NCI-H774 (cell line): ENCODE measurements at regions not wholly inside any gene's neighbourhood (a gene's known extent, or its start where the extent isn't known, plus 50 kb on each side); places are given as distances from the start of the nearest gene placed in this dataset.
A peak's percentile ranks its signal among the peaks of the same experiment; 100 is the strongest.
"Not testable (repeated sequence)": the region's sequence is repeated elsewhere in the genome, so short reads cannot be mapped to it uniquely, and the experiment has no call there.

Experiments
- DNase-seq: peaks from one replicate; lab custom pipeline; 2025; lab: John Stamatoyannopoulos, UW

- DNase-seq, result no peak
Observed at GRCh38 chr11:133638921-133639320, 106.6 kb upstream of the OPCML start.

- DNase-seq, result no peak
Observed at GRCh38 chr11:133636711-133637355, 104.5 kb upstream of the OPCML start.

- peak; percentile 48 for DNase-seq
Observed at GRCh38 chr11:133635244-133635739, 103.0 kb upstream of the OPCML start.

- not testable (repeated sequence) for DNase-seq
Observed at GRCh38 chr11:133628371-133628770, 96.1 kb upstream of the OPCML start.

GRCh38 chr11:133621611-133622010 lies 89.3 kb upstream of the OPCML start:
- DNase-seq, result no peak

GRCh38 chr11:133619973-133620372 lies 87.7 kb upstream of the OPCML start:
- peak; percentile 36 for DNase-seq

- no peak for DNase-seq
Observed at GRCh38 chr11:133619397-133619796, 87.1 kb upstream of the OPCML start.

GRCh38 chr11:133618544-133618943 lies 86.2 kb upstream of the OPCML start:
- no peak for DNase-seq

- DNase-seq, result no peak
Observed at GRCh38 chr11:133608496-133608895, 76.2 kb upstream of the OPCML start.

- no peak for DNase-seq
Observed at GRCh38 chr11:133606124-133606523, 73.8 kb upstream of the OPCML start.

GRCh38 chr11:133605482-133605881 lies 73.2 kb upstream of the OPCML start:
- no peak for DNase-seq

- DNase-seq, result no peak
Observed at GRCh38 chr11:133601641-133602040, 69.3 kb upstream of the OPCML start.

GRCh38 chr11:133600786-133601185 lies 68.5 kb upstream of the OPCML start:
- DNase-seq, result no peak

GRCh38 chr11:133600306-133600705 lies 68.0 kb upstream of the OPCML start:
- no peak for DNase-seq

- no peak for DNase-seq
Observed at GRCh38 chr11:133598906-133599305, 66.6 kb upstream of the OPCML start.

- DNase-seq, result no peak
Observed at GRCh38 chr11:133597236-133597635, 64.9 kb upstream of the OPCML start.

- DNase-seq, result no peak
Observed at GRCh38 chr11:133595998-133596590, 63.8 kb upstream of the OPCML start.

GRCh38 chr11:133593036-133593435 lies 60.7 kb upstream of the OPCML start:
- no peak for DNase-seq

- DNase-seq, result no peak
Observed at GRCh38 chr11:133586903-133587517, 54.7 kb upstream of the OPCML start.

GRCh38 chr11:133582750-133583149 lies 50.4 kb upstream of the OPCML start:
- no peak for DNase-seq

GRCh38 chr11:133582326-133582725 lies 50.0 kb upstream of the OPCML start:
- no peak for DNase-seq
